Gastrocnemius medialis (tissue), 4 donors: ENCODE measurements at regions not wholly inside any gene's neighbourhood (a gene's known extent, or its start where the extent isn't known, plus 50 kb on each side); places are given as distances from the start of the nearest gene placed in this dataset.

Experiments used
- ATAC-seq, 2 donors: fragments of 150-250 bp; one replicate each; pipeline ENCODE4 v1.9.1; 2016
- DNase-seq, 2 donors: peaks; one replicate each; pipeline ENCODE4 v3.0.0-alpha.2; 2019
- H3K27ac ChIP-seq, 4 donors: fragments of 200-600 bp; sonication (generic); 1 replicate in 1 of 4; 2 replicates in 3 of 4; pipeline ENCODE4 v1.5.1; 2016 to 2018; ENCODE audit warnings: mild to moderate bottlenecking in 2 of 4, moderate library complexity in 1 of 4
- H3K27me3 ChIP-seq, 3 donors: fragments of 200-600 bp; sonication (generic) in 2 of 3; 1 replicate in 1 of 3; 2 replicates in 2 of 3; pipeline versions ENCODE4 v1.5.1 to v1.6.0; 2016 to 2019; ENCODE audit warnings: mild to moderate bottlenecking in 1 of 3, moderate library complexity in 1 of 3
- H3K36me3 ChIP-seq, 2 donors: fragments of 200-600 bp; sonication (generic) in 1 of 2; one replicate each; pipeline ENCODE4 v1.5.1; 2017 to 2018
- H3K4me1 ChIP-seq, 2 donors: fragments of 200-600 bp; sonication (generic) in 1 of 2; one replicate each; pipeline ENCODE4 v1.5.1; 2016 to 2017; ENCODE audit warnings: mild to moderate bottlenecking in 2 of 2
- H3K4me3 ChIP-seq, 4 donors: fragments of 200-600 bp; sonication (generic) in 3 of 4; 1 replicate in 1 of 4; 2 replicates in 3 of 4; pipeline ENCODE4 v1.5.1; 2016 to 2019; ENCODE audit warnings: mild to moderate bottlenecking in 2 of 4
- H3K9me3 ChIP-seq, 3 donors: fragments of 200-600 bp; sonication (generic) in 2 of 3; 1 replicate in 1 of 3; 2 replicates in 2 of 3; pipeline ENCODE4 v1.5.1; 2016 to 2019
- CTCF ChIP-seq, 5 experiments: fragments of 450-650 bp in 3 of 5; fragments of 200-600 bp in 2 of 5; sonication (generic) in 2 of 5; IDR thresholded peaks in 4 of 5; conservative IDR thresholded peaks in 1 of 5; 1 replicate in 4 of 5; 2 replicates in 1 of 5; pipeline ENCODE4 v1.5.1; 2016 to 2019; ENCODE audit warnings: antibody characterized with exemption in 5 of 5, mild to moderate bottlenecking in 3 of 5, moderate library complexity in 3 of 5
- POLR2A ChIP-seq, 2 donors: fragments of 450-650 bp; IDR thresholded peaks; one replicate each; pipeline ENCODE4 v1.6.1; 2017; ENCODE audit warnings: antibody characterized with exemption in 2 of 2, mild to moderate bottlenecking in 2 of 2, moderate library complexity in 2 of 2
- in situ Hi-C, 4 donors: fragments of 200-750 bp; cut with MboI; loops; one replicate each; pipeline versions ENCODE4 v1.15.0 to v1.8.0; 2017; ENCODE audit warnings: low sequenced_read_pairs in 4 of 4
- intact Hi-C: fragments of 100-400 bp; cut with DNase I; formaldehyde crosslinking; loops from one replicate; pipeline ENCODE4 v1.15.1; 2023; ENCODE audit warnings: low total_unique reads

DNA sequence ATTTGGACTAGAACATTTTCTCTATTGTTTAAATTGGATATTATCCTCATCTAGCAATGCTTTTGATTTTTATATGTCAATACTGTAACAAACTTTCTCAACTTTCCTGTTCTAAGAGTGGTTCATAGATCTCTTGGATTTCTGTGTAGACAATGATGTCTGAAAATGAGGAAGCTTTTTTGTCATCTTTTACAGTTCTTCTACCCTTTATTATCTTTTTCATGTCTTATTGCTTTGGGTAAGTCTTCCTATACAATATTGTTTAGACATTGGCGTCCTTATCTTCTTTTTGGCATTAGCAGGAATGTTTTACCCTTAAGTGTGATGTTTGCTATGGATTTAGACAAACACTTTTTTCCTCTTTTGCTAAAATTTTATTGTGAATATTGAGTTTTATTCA is 91.5 kb upstream of the MTHFD1L start:
- Histone ChIP-seq H3K36me3 (no peaks in the 10 kb centered on the region), H3K27me3 (no peaks in the 10 kb centered on the region), H3K27ac (no peak overlapping the region), H3K9me3 (no peaks in the 10 kb centered on the region), H3K4me3 (no peak overlapping the region), H3K4me1 (no peaks in the 10 kb centered on the region)
- in situ Hi-C loops (no loop called here), intact Hi-C loops (no loop called here)
- no peak for ATAC-seq
- DNase-seq, result no peak
- TF ChIP-seq POLR2A (IDR thresholded peaks at IDR 0.05), result no peak
- no peak for TF ChIP-seq CTCF (IDR thresholded peaks at IDR 0.05 in 4 of 5, conservative IDR thresholded peaks at IDR 0.05 in 1 of 5)

- Histone ChIP-seq H3K4me3 (no peak overlapping the region), H3K4me1 (no peaks in the 10 kb centered on the region), H3K27ac (no peak overlapping the region), H3K36me3 (no peaks in the 10 kb centered on the region), H3K27me3 (no peaks in the 10 kb centered on the region), H3K9me3 (no peaks in the 10 kb centered on the region)
- in situ Hi-C loops, result no loop called here
- intact Hi-C loops, result no loop called here
- no peak for DNase-seq
- ATAC-seq, result no peak
- no peak for TF ChIP-seq CTCF (IDR thresholded peaks at IDR 0.05 in 4 of 5, conservative IDR thresholded peaks at IDR 0.05 in 1 of 5)
- TF ChIP-seq POLR2A (IDR thresholded peaks at IDR 0.05), result no peak
Observed at GRCh38 chr6:150775415-150776203, 89.9 kb upstream of the MTHFD1L start.

DNA sequence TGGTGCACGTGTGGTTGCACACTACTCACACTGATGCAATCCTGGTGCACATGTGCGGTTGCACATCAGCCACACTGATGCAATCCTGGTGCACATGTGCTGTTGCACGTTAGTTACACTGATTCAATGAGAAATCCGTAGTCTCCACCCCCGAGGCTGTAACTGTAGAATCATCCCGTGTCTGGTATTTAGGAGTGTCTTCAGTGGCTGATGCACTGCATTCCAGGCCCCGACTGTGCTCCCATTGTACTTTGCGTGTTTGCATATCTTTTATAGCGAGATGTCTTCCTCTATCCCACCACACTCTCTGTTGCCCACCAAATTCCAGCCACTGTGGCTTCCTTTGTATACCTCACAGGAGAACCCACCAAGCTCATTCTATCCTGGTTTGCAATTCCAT is 87.8 kb upstream of the MTHFD1L start:
- H3K27me3 ChIP-seq, result no peaks in the 10 kb centered on the region
- ATAC-seq (no peak), DNase-seq (no peak)
- H3K9me3 ChIP-seq, result no peaks in the 10 kb centered on the region
- no peak overlapping the region for H3K4me3 ChIP-seq
- intact Hi-C loops, result no loop called here
- H3K27ac ChIP-seq, result no peak overlapping the region
- no peaks in the 10 kb centered on the region for H3K4me1 ChIP-seq
- H3K36me3 ChIP-seq, result no peaks in the 10 kb centered on the region
- in situ Hi-C loops, result no loop called here
- TF ChIP-seq CTCF (IDR thresholded peaks at IDR 0.05 in 4 of 5, conservative IDR thresholded peaks at IDR 0.05 in 1 of 5), result no peak
- TF ChIP-seq POLR2A (IDR thresholded peaks at IDR 0.05), result no peak

- in situ Hi-C loops (no loop called here), intact Hi-C loops (no loop called here)
- TF ChIP-seq POLR2A (IDR thresholded peaks at IDR 0.05), result no peak
- TF ChIP-seq CTCF (IDR thresholded peaks at IDR 0.05 in 4 of 5, conservative IDR thresholded peaks at IDR 0.05 in 1 of 5), result no peak
- Histone ChIP-seq H3K36me3 (no peaks in the 10 kb centered on the region), H3K4me1 (no peaks in the 10 kb centered on the region), H3K4me3 (no peak overlapping the region), H3K27me3 (no peaks in the 10 kb centered on the region), H3K27ac (no peak overlapping the region), H3K9me3 (no peaks in the 10 kb centered on the region)
- ATAC-seq (no peak), DNase-seq (no peak)
Observed at GRCh38 chr6:150783813-150784212, 81.7 kb upstream of the MTHFD1L start.

DNA sequence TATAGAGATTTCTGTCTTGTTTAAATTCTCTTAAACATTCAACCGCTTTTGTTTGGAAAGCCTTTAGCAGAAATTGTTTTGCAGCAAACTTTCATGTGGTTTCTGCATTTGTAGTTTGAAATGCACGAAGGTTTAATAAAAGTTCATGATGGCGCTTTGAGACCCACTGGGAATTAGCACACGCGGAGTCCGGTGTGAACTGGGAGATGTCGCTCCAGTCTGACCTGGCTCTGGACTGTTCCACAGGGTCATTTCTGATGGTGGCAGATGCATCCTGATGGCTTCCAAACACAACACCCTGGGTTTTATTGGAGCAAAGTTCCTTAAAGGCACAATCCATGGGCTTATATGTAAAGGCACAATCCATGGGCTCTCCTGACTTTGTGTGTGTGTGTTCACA is 78.1 kb upstream of the MTHFD1L start:
- DNase-seq, result no peak
- intact Hi-C loops, result no loop called here
- no peaks in the 10 kb centered on the region for H3K27me3 ChIP-seq
- no peak for ATAC-seq
- H3K4me1 ChIP-seq, result no peaks in the 10 kb centered on the region
- H3K27ac ChIP-seq, result no peak overlapping the region
- no peak overlapping the region for H3K4me3 ChIP-seq
- H3K9me3 ChIP-seq, result no peaks in the 10 kb centered on the region
- in situ Hi-C loops, result no loop called here
- TF ChIP-seq CTCF (IDR thresholded peaks at IDR 0.05 in 4 of 5, conservative IDR thresholded peaks at IDR 0.05 in 1 of 5) (no peak), POLR2A (IDR thresholded peaks at IDR 0.05) (no peak)
- no peaks in the 10 kb centered on the region for H3K36me3 ChIP-seq
